Mammary epithelial cell (primary cell): ENCODE measurements at regions not wholly inside any gene's neighbourhood (a gene's known extent, or its start where the extent isn't known, plus 50 kb on each side); places are given as distances from the start of the nearest gene placed in this dataset.

Experiments
- EZH2 ChIP-seq: IDR thresholded peaks from 2 replicates; pipeline ENCODE4 v1.6.1; 2012; ENCODE audit warnings: low read length, inconsistent platforms, borderline replicate concordance
- TF ChIP-seq, protein P1 (sequence below), 2 donors: IDR thresholded peaks in 1 of 2; conservative IDR thresholded peaks in 1 of 2; 2 replicates each; pipeline ENCODE4 v1.5.1; 2011 to 2012; ENCODE audit warnings: inconsistent platforms in 2 of 2, low read length in 2 of 2, mild to moderate bottlenecking in 2 of 2, control low read depth in 1 of 2, low read depth in 1 of 2; ENCODE audit not compliant: insufficient read depth in 1 of 2; ENCODE audit errors: extremely low read depth in 1 of 2

DNA sequence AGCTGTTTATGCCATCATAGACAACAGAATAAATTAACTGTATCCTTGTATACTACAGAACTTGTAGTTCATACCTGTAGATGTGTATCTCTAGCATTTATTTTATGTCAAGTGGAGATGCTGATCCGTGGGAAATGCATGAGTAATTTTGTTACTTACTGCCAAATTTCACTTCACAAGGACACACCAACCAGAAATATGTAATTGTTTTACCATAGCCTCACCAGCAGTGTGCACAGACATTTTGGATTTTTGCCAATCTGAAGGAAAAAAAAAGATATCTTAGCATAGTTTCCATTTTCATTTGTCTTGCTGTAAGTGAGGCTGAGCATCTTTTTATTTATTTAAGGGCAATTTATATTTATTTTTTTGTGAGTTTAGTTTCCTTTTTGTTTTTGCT, 265.1 kb upstream of the OSR1 start:
- TF ChIP-seq, protein P1, sequence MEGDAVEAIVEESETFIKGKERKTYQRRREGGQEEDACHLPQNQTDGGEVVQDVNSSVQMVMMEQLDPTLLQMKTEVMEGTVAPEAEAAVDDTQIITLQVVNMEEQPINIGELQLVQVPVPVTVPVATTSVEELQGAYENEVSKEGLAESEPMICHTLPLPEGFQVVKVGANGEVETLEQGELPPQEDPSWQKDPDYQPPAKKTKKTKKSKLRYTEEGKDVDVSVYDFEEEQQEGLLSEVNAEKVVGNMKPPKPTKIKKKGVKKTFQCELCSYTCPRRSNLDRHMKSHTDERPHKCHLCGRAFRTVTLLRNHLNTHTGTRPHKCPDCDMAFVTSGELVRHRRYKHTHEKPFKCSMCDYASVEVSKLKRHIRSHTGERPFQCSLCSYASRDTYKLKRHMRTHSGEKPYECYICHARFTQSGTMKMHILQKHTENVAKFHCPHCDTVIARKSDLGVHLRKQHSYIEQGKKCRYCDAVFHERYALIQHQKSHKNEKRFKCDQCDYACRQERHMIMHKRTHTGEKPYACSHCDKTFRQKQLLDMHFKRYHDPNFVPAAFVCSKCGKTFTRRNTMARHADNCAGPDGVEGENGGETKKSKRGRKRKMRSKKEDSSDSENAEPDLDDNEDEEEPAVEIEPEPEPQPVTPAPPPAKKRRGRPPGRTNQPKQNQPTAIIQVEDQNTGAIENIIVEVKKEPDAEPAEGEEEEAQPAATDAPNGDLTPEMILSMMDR (conservative IDR thresholded peaks at IDR 0.05 in 1 of 2, IDR thresholded peaks at IDR 0.05 in 1 of 2; ENCODE audit: extremely low read depth in 1 of 2, insufficient read depth in 1 of 2, low read depth in 1 of 2, low read length in 2 of 2), result no peak
- no peak for TF ChIP-seq EZH2
